CD4-positive, alpha-beta memory T cell (primary cell): ENCODE measurements at regions not wholly inside any gene's neighbourhood (a gene's known extent, or its start where the extent isn't known, plus 50 kb on each side); places are given as distances from the start of the nearest gene placed in this dataset.

Experiments
- CTCF ChIA-PET: fragments of 350-600 bp; sonication (Branson Sonifier 250); formaldehyde crosslinking; loops from one replicate; lab custom pipeline; 2021; ENCODE audit warnings: inconsistent platforms; ENCODE audit not compliant: partially characterized antibody; lab: Charles Lee
- POLR2A ChIA-PET: fragments of 350-600 bp; sonication (Branson Sonifier 250); formaldehyde crosslinking; loops from one replicate; lab custom pipeline; 2021; ENCODE audit not compliant: partially characterized antibody; lab: Charles Lee
- DNase-seq, 5 donors: peaks; one replicate each; pipeline versions ENCODE4 v3.0.0 to v3.0.0-alpha.2; 2020 to 2022; ENCODE audit warnings: mixed read lengths in 1 of 5
- H3K27ac ChIP-seq: one replicate; pipeline ENCODE4 v1.7.0; 2013; ENCODE audit warnings: low read depth, low read length
- H3K27me3 ChIP-seq: 2 replicates; pipeline ENCODE4 v1.7.0; 2013; ENCODE audit warnings: mild to moderate bottlenecking, low read length, moderate library complexity; ENCODE audit not compliant: insufficient read depth
- H3K36me3 ChIP-seq: 2 replicates; pipeline ENCODE4 v1.7.0; 2013; ENCODE audit warnings: mild to moderate bottlenecking, low read length, moderate library complexity; ENCODE audit not compliant: insufficient read depth
- H3K4me1 ChIP-seq: 2 replicates; pipeline ENCODE4 v1.7.0; 2013; ENCODE audit warnings: mild to moderate bottlenecking, low read length, moderate library complexity; ENCODE audit not compliant: insufficient read depth
- H3K4me3 ChIP-seq, 2 donors: one replicate each; pipeline ENCODE4 v1.7.0; 2013; ENCODE audit warnings: low read length in 2 of 2, mild to moderate bottlenecking in 1 of 2
- H3K9me3 ChIP-seq, 2 donors: one replicate each; pipeline ENCODE4 v1.7.0; 2013; ENCODE audit warnings: low read length in 2 of 2, control low read depth in 1 of 2; ENCODE audit not compliant: control insufficient read depth in 1 of 2
- H3K27ac Mint-ChIP-seq, 7 donors: one replicate each; pipeline ENCODE4 v1.8.0; 2020 to 2021; ENCODE audit warnings: mixed read lengths in 7 of 7, mild to moderate bottlenecking in 6 of 7, inconsistent platforms in 3 of 7, moderate library complexity in 3 of 7
- H3K27me3 Mint-ChIP-seq, 2 donors: one replicate each; pipeline ENCODE4 v1.8.0; 2020 to 2021; ENCODE audit warnings: mixed read lengths in 2 of 2
- H3K36me3 Mint-ChIP-seq, 2 donors: one replicate each; pipeline ENCODE4 v1.8.0; 2020 to 2021; ENCODE audit warnings: mixed read lengths in 2 of 2, inconsistent platforms in 1 of 2, mild to moderate bottlenecking in 1 of 2
- H3K4me1 Mint-ChIP-seq, 4 donors: one replicate each; pipeline ENCODE4 v1.8.0; 2020 to 2021; ENCODE audit warnings: mixed read lengths in 4 of 4, mild to moderate bottlenecking in 1 of 4
- H3K4me3 Mint-ChIP-seq, 8 donors: one replicate each; pipeline ENCODE4 v1.8.0; 2020 to 2021; ENCODE audit warnings: mixed read lengths in 8 of 8, mild to moderate bottlenecking in 7 of 8, moderate library complexity in 6 of 8, inconsistent platforms in 3 of 8
- H3K9me3 Mint-ChIP-seq, 8 donors: one replicate each; pipeline ENCODE4 v1.8.0; 2020 to 2021; ENCODE audit warnings: mixed read lengths in 8 of 8, mild to moderate bottlenecking in 5 of 8, inconsistent platforms in 3 of 8, moderate library complexity in 1 of 8
- intact Hi-C: fragments of 100-400 bp; cut with micrococcal nuclease; formaldehyde crosslinking; loops from one replicate; pipeline ENCODE4 v1.15.1; 2023

- POLR2A ChIA-PET = no interaction called here
Measured at GRCh38 chr1:83077411-83077810, 921.5 kb downstream of the TTLL7 start.

DNA sequence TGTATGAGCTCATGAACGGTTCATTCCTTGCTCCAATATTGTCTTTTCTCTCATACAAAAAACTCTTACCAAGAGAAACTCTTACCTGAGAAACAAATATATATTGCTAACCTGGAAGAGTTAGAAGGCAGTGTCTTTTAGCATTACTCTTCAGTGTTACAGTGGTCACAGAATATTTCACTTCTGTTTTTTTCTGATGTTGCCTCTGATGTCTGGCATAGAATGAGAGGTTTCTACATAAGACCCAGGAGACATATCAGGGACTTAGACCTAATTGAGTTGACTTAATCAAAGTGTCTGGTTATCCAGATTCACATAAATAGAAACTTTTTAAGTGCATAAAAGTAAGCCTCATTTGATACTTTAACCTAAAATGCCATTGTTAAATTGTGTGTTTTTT, 923.8 kb downstream of the TTLL7 start:
- CTCF ChIA-PET = no interaction called here
- POLR2A ChIA-PET = no interaction called here
- H3K27me3 ChIP-seq = no peaks in the 10 kb centered on the region
- H3K36me3 ChIP-seq = no peaks in the 10 kb centered on the region
- Mint-ChIP-seq H3K36me3 (no peaks in the 10 kb centered on the region), H3K4me3 (no peak overlapping the region), H3K4me1 (no peaks in the 10 kb centered on the region), H3K27me3 (no peaks in the 10 kb centered on the region), H3K9me3 (peaks cover 0 to 3% (median 0%) of the 10 kb centered on the region in 8 donors), H3K27ac (no peak overlapping the region)
- no peak overlapping the region for H3K4me3 ChIP-seq
- no peak for DNase-seq
- intact Hi-C loops = no loop called here
- no peaks in the 10 kb centered on the region for H3K4me1 ChIP-seq
- no peak overlapping the region for H3K27ac ChIP-seq
- no peaks in the 10 kb centered on the region for H3K9me3 ChIP-seq

More at GRCh38 chr1:83077411-83077810, 921.5 kb downstream of the TTLL7 start:
- Mint-ChIP-seq H3K27me3 (no peaks in the 10 kb centered on the region), H3K4me3 (no peak overlapping the region), H3K36me3 (no peaks in the 10 kb centered on the region), H3K9me3 (peaks cover 0 to 3% (median 0%) of the 10 kb centered on the region in 8 donors), H3K27ac (no peak overlapping the region), H3K4me1 (no peaks in the 10 kb centered on the region)
- H3K9me3 ChIP-seq = no peaks in the 10 kb centered on the region
- CTCF ChIA-PET = no interaction called here
- no peaks in the 10 kb centered on the region for H3K36me3 ChIP-seq
- H3K4me1 ChIP-seq = no peaks in the 10 kb centered on the region
- intact Hi-C loops = no loop called here
- no peak for DNase-seq
- no peaks in the 10 kb centered on the region for H3K27me3 ChIP-seq
- H3K27ac ChIP-seq = no peak overlapping the region
- H3K4me3 ChIP-seq = no peak overlapping the region

- CTCF ChIA-PET = no interaction called here
- Histone ChIP-seq H3K4me1 (peaks cover 10% of the 10 kb centered on the region), H3K9me3 (no peaks in the 10 kb centered on the region), H3K27me3 (no peaks in the 10 kb centered on the region), H3K4me3 (no peak overlapping the region), H3K36me3 (no peaks in the 10 kb centered on the region), H3K27ac (no peak overlapping the region)
- Mint-ChIP-seq H3K9me3 (peaks cover 0 to 6% (median 0%) of the 10 kb centered on the region in 8 donors), H3K4me1 (peaks cover 11 to 18% (median 16%) of the 10 kb centered on the region in 4 donors), H3K4me3 (no peak overlapping the region), H3K27ac (peak overlapping the region in 1 of 7 donors; percentile 9), H3K36me3 (no peaks in the 10 kb centered on the region), H3K27me3 (no peaks in the 10 kb centered on the region)
- POLR2A ChIA-PET = no interaction called here
- no peak for DNase-seq
- intact Hi-C loops = no loop called here
Measured at GRCh38 chr1:83067954-83068353, 931.0 kb downstream of the TTLL7 start.

GRCh38 chr1:83065952-83066727, 932.8 kb downstream of the TTLL7 start:
- Mint-ChIP-seq H3K27ac (no peak overlapping the region), H3K9me3 (peaks cover 0 to 6% (median 0%) of the 10 kb centered on the region in 8 donors), H3K36me3 (no peaks in the 10 kb centered on the region), H3K27me3 (no peaks in the 10 kb centered on the region), H3K4me3 (no peak overlapping the region), H3K4me1 (peaks cover 11 to 18% (median 16%) of the 10 kb centered on the region in 4 donors)
- Histone ChIP-seq H3K36me3 (no peaks in the 10 kb centered on the region), H3K27me3 (no peaks in the 10 kb centered on the region), H3K9me3 (no peaks in the 10 kb centered on the region), H3K4me1 (peaks cover 10% of the 10 kb centered on the region), H3K4me3 (no peak overlapping the region), H3K27ac (no peak overlapping the region)
- intact Hi-C loops = no loop called here
- ChIA-PET CTCF (interaction anchor here (0.7 to 1.6 kb wide), 2 partner anchors 15 to 34 kb away, joined by 3 to 4 read pairs; no protein-coding TSS in a partner anchor), POLR2A (no interaction called here)
- no peak for DNase-seq

- Histone ChIP-seq H3K4me3 (no peak overlapping the region), H3K27me3 (no peaks in the 10 kb centered on the region), H3K4me1 (peaks cover 10% of the 10 kb centered on the region), H3K27ac (no peak overlapping the region), H3K9me3 (no peaks in the 10 kb centered on the region), H3K36me3 (no peaks in the 10 kb centered on the region)
- H3K27ac Mint-ChIP-seq = peak overlapping the region in 4 of 7 donors; percentile 1 to 62 (median 30)
- intact Hi-C loops = no loop called here
- DNase-seq = no peak
- no peaks in the 10 kb centered on the region for H3K27me3 Mint-ChIP-seq
- H3K36me3 Mint-ChIP-seq = no peaks in the 10 kb centered on the region
- H3K4me3 Mint-ChIP-seq = peak overlapping the region in 7 of 8 donors; percentile 38 to 62 (median 47)
- CTCF ChIA-PET = interaction anchor here (1.6 kb wide), 1 partner anchor 14 kb away, joined by 4 read pairs; no protein-coding TSS in a partner anchor
- H3K4me1 Mint-ChIP-seq = peaks cover 11 to 18% (median 16%) of the 10 kb centered on the region in 4 donors
- POLR2A ChIA-PET = no interaction called here
- H3K9me3 Mint-ChIP-seq = peaks cover 0 to 6% (median 0%) of the 10 kb centered on the region in 8 donors
Measured at GRCh38 chr1:83064589-83065242, 934.2 kb downstream of the TTLL7 start.

GRCh38 chr1:83060651-83061390, 938.1 kb downstream of the TTLL7 start:
- no peaks in the 10 kb centered on the region for H3K27me3 Mint-ChIP-seq
- H3K4me3 Mint-ChIP-seq = no peak overlapping the region
- Histone ChIP-seq H3K27me3 (no peaks in the 10 kb centered on the region), H3K9me3 (no peaks in the 10 kb centered on the region), H3K27ac (no peak overlapping the region), H3K4me1 (peaks cover 10% of the 10 kb centered on the region), H3K36me3 (no peaks in the 10 kb centered on the region), H3K4me3 (no peak overlapping the region)
- intact Hi-C loops = no loop called here
- no peaks in the 10 kb centered on the region for H3K36me3 Mint-ChIP-seq
- peaks cover 11 to 18% (median 16%) of the 10 kb centered on the region in 4 donors for H3K4me1 Mint-ChIP-seq
- DNase-seq = no peak
- no peak overlapping the region for H3K27ac Mint-ChIP-seq
- H3K9me3 Mint-ChIP-seq = peaks cover 0 to 3% (median 0%) of the 10 kb centered on the region in 8 donors
- POLR2A ChIA-PET = no interaction called here
- CTCF ChIA-PET = no interaction called here

DNA sequence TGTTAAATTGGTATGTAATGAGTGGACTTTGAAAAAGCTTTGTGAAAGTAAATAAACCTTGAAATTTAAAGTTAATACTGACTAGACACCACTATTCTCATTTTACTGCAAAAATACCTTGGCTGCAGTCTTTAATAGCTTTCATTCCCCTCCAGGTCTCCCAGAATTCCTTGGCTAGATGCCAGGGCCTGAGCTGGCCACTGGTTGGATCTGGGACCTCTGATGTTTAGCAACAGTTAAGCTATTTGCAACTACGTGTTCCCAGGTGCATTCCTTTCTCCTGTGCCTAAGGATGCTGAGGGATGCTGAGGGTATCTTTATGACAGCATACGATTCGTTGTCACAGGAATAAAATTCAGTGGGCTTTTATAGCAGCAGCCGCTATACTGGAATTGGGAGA, 938.7 kb downstream of the TTLL7 start:
- H3K36me3 Mint-ChIP-seq = no peaks in the 10 kb centered on the region
- Histone ChIP-seq H3K36me3 (no peaks in the 10 kb centered on the region), H3K9me3 (no peaks in the 10 kb centered on the region), H3K4me1 (peaks cover 10% of the 10 kb centered on the region), H3K27me3 (no peaks in the 10 kb centered on the region), H3K27ac (no peak overlapping the region), H3K4me3 (no peak overlapping the region)
- H3K9me3 Mint-ChIP-seq = peaks cover 0 to 3% (median 0%) of the 10 kb centered on the region in 8 donors
- H3K27ac Mint-ChIP-seq = no peak overlapping the region
- H3K4me1 Mint-ChIP-seq = peaks cover 9 to 16% (median 15%) of the 10 kb centered on the region in 4 donors
- DNase-seq = no peak
- no peak overlapping the region for H3K4me3 Mint-ChIP-seq
- no peaks in the 10 kb centered on the region for H3K27me3 Mint-ChIP-seq
- intact Hi-C loops = no loop called here
- POLR2A ChIA-PET = no interaction called here
- CTCF ChIA-PET = no interaction called here
